GM23338 (cell line): ENCODE measurements at regions not wholly inside any gene's neighbourhood (a gene's known extent, or its start where the extent isn't known, plus 50 kb on each side); places are given as distances from the start of the nearest gene placed in this dataset.

ENCODE experiments used
- ATAC-seq: fragments of 200-7000 bp; cut with Tn5 transposase; 3 replicates; pipeline ENCODE4 v1.9.1; 2020
- DNase-seq: peaks from one replicate; pipeline ENCODE4 v3.0.0-alpha.2; 2015; ENCODE audit warnings: low spot score
- H2AFZ ChIP-seq: fragments of 200-600 bp; sonication (generic); 2 replicates; pipeline ENCODE4 v1.8.0; 2016; ENCODE audit warnings: antibody characterized with exemption, mild to moderate bottlenecking, moderate library complexity
- H3F3A ChIP-seq: fragments of 200-600 bp; sonication (generic); replicated peaks from 2 replicates; pipeline ENCODE4 v1.8.0; 2017; ENCODE audit warnings: antibody characterized with exemption, mixed run types, low read depth
- H3K27ac ChIP-seq: fragments of 200-600 bp; sonication (generic); 2 replicates; pipeline ENCODE4 v1.6.1; 2016; ENCODE audit warnings: low read depth
- H3K27me3 ChIP-seq: fragments of 200-600 bp; sonication (generic); 2 replicates; pipeline ENCODE4 v1.8.0; 2016; ENCODE audit warnings: mild to moderate bottlenecking, mixed run types, moderate library complexity; ENCODE audit not compliant: insufficient read depth
- H3K36me3 ChIP-seq: fragments of 200-600 bp; sonication (generic); 2 replicates; pipeline ENCODE4 v1.8.0; 2016; ENCODE audit warnings: mild to moderate bottlenecking; ENCODE audit not compliant: insufficient read depth
- H3K4me1 ChIP-seq: fragments of 200-600 bp; sonication (generic); 2 replicates; pipeline ENCODE4 v1.8.0; 2016; ENCODE audit warnings: mild to moderate bottlenecking, moderate library complexity; ENCODE audit not compliant: insufficient read depth
- H3K4me2 ChIP-seq: fragments of 200-600 bp; sonication (generic); 2 replicates; pipeline ENCODE4 v1.7.1; 2017; ENCODE audit warnings: mixed run types
- H3K4me3 ChIP-seq: fragments of 200-600 bp; sonication (generic); 2 replicates; pipeline ENCODE4 v1.6.1; 2016; ENCODE audit warnings: mixed run types
- H3K79me2 ChIP-seq: fragments of 200-600 bp; sonication (generic); replicated peaks from 2 replicates; pipeline ENCODE4 v1.8.0; 2017; ENCODE audit warnings: mild to moderate bottlenecking; ENCODE audit not compliant: insufficient read depth
- H3K9me2 ChIP-seq: fragments of 200-600 bp; sonication (generic); 2 replicates; pipeline ENCODE4 v1.8.0; 2017; ENCODE audit not compliant: insufficient read depth
- H4K20me1 ChIP-seq: fragments of 200-600 bp; sonication (generic); replicated peaks from 2 replicates; pipeline ENCODE4 v1.8.0; 2017; ENCODE audit warnings: mild to moderate bottlenecking; ENCODE audit not compliant: insufficient read depth
- H3K27ac Mint-ChIP-seq: 2 replicates; pipeline ENCODE4 v1.8.0; 2020; ENCODE audit warnings: inconsistent platforms, mild to moderate bottlenecking, moderate library complexity, mixed read lengths
- H3K27me3 Mint-ChIP-seq: 3 replicates; pipeline ENCODE4 v1.8.0; 2022; ENCODE audit warnings: low read depth, mild to moderate bottlenecking, moderate library complexity, mixed read lengths, inconsistent platforms; ENCODE audit not compliant: insufficient read depth, poor library complexity
- H3K36me3 Mint-ChIP-seq: 3 replicates; pipeline ENCODE4 v1.8.0; 2021; ENCODE audit warnings: low read depth, mild to moderate bottlenecking, inconsistent platforms, moderate library complexity, mixed read lengths
- H3K4me1 Mint-ChIP-seq: 3 replicates; pipeline ENCODE4 v1.8.0; 2020; ENCODE audit warnings: mild to moderate bottlenecking, inconsistent platforms, mixed read lengths
- H3K4me3 Mint-ChIP-seq: 3 replicates; pipeline ENCODE4 v1.8.0; 2021; ENCODE audit warnings: moderate library complexity, mild to moderate bottlenecking, inconsistent platforms, mixed read lengths
- H3K9me3 Mint-ChIP-seq: 3 replicates; pipeline ENCODE4 v1.8.0; 2020; ENCODE audit warnings: moderate library complexity, mild to moderate bottlenecking, inconsistent platforms, mixed read lengths
- CREB1 ChIP-seq: fragments of 250-450 bp; sonication (Bioruptor Pico); IDR thresholded peaks from 2 replicates; pipeline ENCODE4 v1.5.0; 2020; ENCODE audit warnings: low read depth, mild to moderate bottlenecking, moderate library complexity
- CTCF ChIP-seq, 2 experiments: fragments of 200-600 bp in 1 of 2; sonication (generic) in 1 of 2; conservative IDR thresholded peaks; 2 replicates each; pipeline versions ENCODE4 v1.5.1 to v1.6.1; 2016 to 2017; ENCODE audit warnings: antibody characterized with exemption in 2 of 2, low read depth in 2 of 2, mild to moderate bottlenecking in 2 of 2, moderate library complexity in 1 of 2
- JUNB ChIP-seq: IDR thresholded peaks from one replicate; pipeline ENCODE4 v1.6.1; 2016; ENCODE audit warnings: antibody characterized with exemption; ENCODE audit not compliant: unreplicated experiment
- REST ChIP-seq: IDR thresholded peaks from one replicate; pipeline ENCODE4 v1.6.1; 2018; ENCODE audit warnings: antibody characterized with exemption; ENCODE audit not compliant: unreplicated experiment
- STAT1 ChIP-seq: IDR thresholded peaks from one replicate; pipeline ENCODE4 v1.6.1; 2016; ENCODE audit warnings: antibody characterized with exemption; ENCODE audit not compliant: unreplicated experiment
- ZNF114 ChIP-seq: fragments of 250-450 bp; sonication (Bioruptor Pico); IDR thresholded peaks from 2 replicates; pipeline ENCODE4 v1.5.0; 2020; ENCODE audit warnings: mild to moderate bottlenecking, moderate library complexity
- ZNF331 ChIP-seq: fragments of 250-450 bp; sonication (Bioruptor Pico); IDR thresholded peaks from 2 replicates; pipeline ENCODE4 v1.5.0; 2020; ENCODE audit warnings: low read depth, mild to moderate bottlenecking, moderate library complexity
- ZNF462 ChIP-seq: fragments of 250-450 bp; sonication (Bioruptor Pico); IDR thresholded peaks from 2 replicates; pipeline ENCODE4 v1.5.0; 2020; ENCODE audit warnings: mild to moderate bottlenecking, moderate library complexity

- TF ChIP-seq JUNB (no peak), STAT1 (no peak)
Observed at GRCh38 chr13:68292601-68293000, 1062.5 kb upstream of the PCDH9 start (continued).

GRCh38 chr13:68291595-68291994, 1061.5 kb upstream of the PCDH9 start:
- Mint-ChIP-seq H3K27ac (no peak overlapping the region), H3K36me3 (no peaks in the 10 kb centered on the region), H3K4me1 (no peaks in the 10 kb centered on the region), H3K27me3 (no peaks in the 10 kb centered on the region), H3K9me3 (no peaks in the 10 kb centered on the region), H3K4me3 (no peak overlapping the region)
- H3K4me1 ChIP-seq, result no peaks in the 10 kb centered on the region
- H3K79me2 ChIP-seq, result no peaks in the 10 kb centered on the region
- H3K27me3 ChIP-seq, result no peaks in the 10 kb centered on the region
- no peak overlapping the region for H3K4me2 ChIP-seq
- H3F3A ChIP-seq, result no peaks in the 10 kb centered on the region
- H4K20me1 ChIP-seq, result no peaks in the 10 kb centered on the region
- TF ChIP-seq ZNF331 (CRISPR knock-in tag) (no peak), CTCF (conservative IDR thresholded peaks at IDR 0.05; ENCODE audit: low read depth in 2 of 2) (no peak), CREB1 (CRISPR knock-in tag) (no peak), REST (no peak), ZNF114 (no peak), ZNF462 (no peak)
- no peak for DNase-seq
- no peak overlapping the region for H2AFZ ChIP-seq
- no peaks in the 10 kb centered on the region for H3K36me3 ChIP-seq
- no peak for ATAC-seq
- no peaks in the 10 kb centered on the region for H3K9me2 ChIP-seq
- H3K27ac ChIP-seq, result no peak overlapping the region
- no peak overlapping the region for H3K4me3 ChIP-seq
